Astrocyte of the cerebellum (primary cell): ENCODE measurements at regions not wholly inside any gene's neighbourhood (a gene's known extent, or its start where the extent isn't known, plus 50 kb on each side); places are given as distances from the start of the nearest gene placed in this dataset.

ENCODE experiments used
- DNase-seq: peaks from one replicate; pipeline ENCODE4 v3.0.0-alpha.2; 2011; ENCODE audit warnings: low read depth
- H3K4me3 ChIP-seq: 2 replicates; pipeline ENCODE4 v1.5.1; 2011; ENCODE audit warnings: mild to moderate bottlenecking, low read depth, low read length, moderate library complexity
- CTCF ChIP-seq: IDR thresholded peaks from 2 replicates; pipeline ENCODE4 v1.5.1; 2012; ENCODE audit warnings: low read length, low read depth, moderate library complexity, mild to moderate bottlenecking; ENCODE audit errors: missing control alignments
- in situ Hi-C: cut with HindIII; loops from 2 replicates; pipeline ENCODE4 v1.10.0; 2017; ENCODE audit warnings: low sequenced_read_pairs

- in situ Hi-C loops: no loop called here
- no peak overlapping the region for H3K4me3 ChIP-seq
- TF ChIP-seq CTCF: no peak
- no peak for DNase-seq
Observed at GRCh38 chr2:40820319-40820718, 368.4 kb upstream of the SLC8A1 start.

GRCh38 chr2:40823478-40823877 is 371.6 kb upstream of the SLC8A1 start:
- no peak for TF ChIP-seq CTCF
- in situ Hi-C loops: no loop called here
- no peak for DNase-seq
- no peak overlapping the region for H3K4me3 ChIP-seq

GRCh38 chr2:40824278-40824677 is 372.4 kb upstream of the SLC8A1 start:
- no peak overlapping the region for H3K4me3 ChIP-seq
- DNase-seq: no peak
- in situ Hi-C loops: no loop called here
- no peak for TF ChIP-seq CTCF

- no peak overlapping the region for H3K4me3 ChIP-seq
- in situ Hi-C loops: no loop called here
- DNase-seq: no peak
- TF ChIP-seq CTCF: no peak
Observed at GRCh38 chr2:40827392-40827791, 375.5 kb upstream of the SLC8A1 start.

- no peak overlapping the region for H3K4me3 ChIP-seq
- no peak for TF ChIP-seq CTCF
- DNase-seq: no peak
- in situ Hi-C loops: no loop called here
Observed at GRCh38 chr2:40831321-40831873, 379.5 kb upstream of the SLC8A1 start.

GRCh38 chr2:40841856-40842255 is 390.0 kb upstream of the SLC8A1 start:
- no peak for TF ChIP-seq CTCF
- no peak for DNase-seq
- H3K4me3 ChIP-seq: no peak overlapping the region
- in situ Hi-C loops: no loop called here
